IMR-90 (cell line): ENCODE measurements at regions not wholly inside any gene's neighbourhood (a gene's known extent, or its start where the extent isn't known, plus 50 kb on each side); places are given as distances from the start of the nearest gene placed in this dataset.

Experiments
- ATAC-seq: fragments of 200-7000 bp; cut with Tn5 transposase; 2 replicates; pipeline ENCODE4 v1.9.1; 2020; ENCODE audit warnings: low read depth, mild to moderate bottlenecking, moderate library complexity
- BruUV-seq: library from RNA; stranded (reverse); fragments of 400-500 nt; replicated peaks from 2 replicates; lab custom pipeline; 2021; lab: Mats Ljungman, UMichigan
- CTCF ChIA-PET: fragments of 300-600 bp; formaldehyde crosslinking; extraction: SDS; loops from one replicate; lab custom pipeline; 2021; ENCODE audit warnings: antibody characterized with exemption; lab: Yijun Ruan, JAX
- POLR2A ChIA-PET: fragments of 300-600 bp; sonication (Branson Sonifier 250); formaldehyde crosslinking; loops from one replicate; lab custom pipeline; 2022; ENCODE audit warnings: antibody characterized with exemption; ENCODE audit not compliant: unreplicated experiment; lab: Charles Lee
- DNase-seq: peaks from one replicate; pipeline ENCODE4 v3.0.0; 2013
- H2AFZ ChIP-seq: replicated peaks from 2 replicates; pipeline ENCODE3; 2013; ENCODE audit warnings: low read length, mild to moderate bottlenecking; ENCODE audit not compliant: poor library complexity
- H2AK5ac ChIP-seq: 2 replicates; pipeline ENCODE4 v1.6.1; 2013; ENCODE audit warnings: low read depth, low read length, inconsistent platforms
- H2AK9ac ChIP-seq: replicated peaks from 2 replicates; pipeline ENCODE3; 2013; ENCODE audit warnings: mild to moderate bottlenecking, low read depth, low read length, moderate library complexity; ENCODE audit not compliant: poor library complexity
- H2BK120ac ChIP-seq: 2 replicates; pipeline ENCODE4 v1.6.1; 2013; ENCODE audit warnings: low read depth, low read length, inconsistent platforms
- H2BK15ac ChIP-seq: 3 replicates; pipeline ENCODE4 v1.6.1; 2013; ENCODE audit warnings: low read depth, low read length, inconsistent platforms
- H2BK20ac ChIP-seq: 2 replicates; pipeline ENCODE4 v1.6.1; 2013; ENCODE audit warnings: low read depth, mild to moderate bottlenecking, inconsistent platforms, low read length, moderate library complexity
- H2BK5ac ChIP-seq: 2 replicates; pipeline ENCODE4 v1.6.1; 2013; ENCODE audit warnings: mild to moderate bottlenecking, low read depth, low read length, inconsistent platforms; ENCODE audit not compliant: poor library complexity, severe bottlenecking
- H3K14ac ChIP-seq: replicated peaks from 2 replicates; pipeline ENCODE4 v1.6.1; 2013; ENCODE audit warnings: low read depth, low read length, inconsistent platforms
- H3K18ac ChIP-seq: 2 replicates; pipeline ENCODE4 v1.6.1; 2013; ENCODE audit warnings: low read depth, low read length, control low read depth
- H3K23ac ChIP-seq: 2 replicates; pipeline ENCODE4 v1.6.1; 2013; ENCODE audit warnings: low read depth, low read length, inconsistent platforms
- H3K27ac ChIP-seq: 2 replicates; pipeline ENCODE4 v1.5.1; 2013; ENCODE audit warnings: mild to moderate bottlenecking, control low read depth, low read length; ENCODE audit not compliant: insufficient read depth
- H3K27me3 ChIP-seq: 2 replicates; pipeline ENCODE4 v1.6.1; 2013; ENCODE audit warnings: low read length; ENCODE audit not compliant: control insufficient read depth, insufficient read depth
- H3K36me3 ChIP-seq: 2 replicates; pipeline ENCODE4 v1.6.1; 2013; ENCODE audit warnings: low read length, mixed read lengths; ENCODE audit not compliant: control insufficient read depth, insufficient read depth
- H3K4ac ChIP-seq: 2 replicates; pipeline ENCODE4 v1.6.1; 2013; ENCODE audit warnings: low read depth, low read length, inconsistent platforms
- H3K4me1 ChIP-seq: 2 replicates; pipeline ENCODE4 v1.6.1; 2013; ENCODE audit warnings: low read length, mixed read lengths; ENCODE audit not compliant: control insufficient read depth, insufficient read depth
- H3K4me2 ChIP-seq: 2 replicates; pipeline ENCODE4 v1.6.1; 2013; ENCODE audit warnings: low read depth, mild to moderate bottlenecking, control low read depth, low read length, moderate library complexity
- H3K4me3 ChIP-seq: 2 replicates; pipeline ENCODE4 v1.5.1; 2013; ENCODE audit warnings: low read depth, mild to moderate bottlenecking, control low read depth, low read length, moderate library complexity; ENCODE audit not compliant: insufficient read depth
- H3K56ac ChIP-seq: 2 replicates; pipeline ENCODE4 v1.6.1; 2013; ENCODE audit warnings: low read length, inconsistent platforms; ENCODE audit not compliant: insufficient read depth; ENCODE audit errors: extremely low read depth
- H3K79me1 ChIP-seq, 2 experiments: 2 replicates each; pipeline ENCODE4 v1.6.1; 2013; ENCODE audit warnings: low read length in 2 of 2, inconsistent platforms in 1 of 2, low read depth in 1 of 2
- H3K9ac ChIP-seq: 2 replicates; pipeline ENCODE4 v1.6.1; 2013; ENCODE audit warnings: low read depth, low read length, control low read depth
- H3K9me1 ChIP-seq: 2 replicates; pipeline ENCODE4 v1.6.1; 2013; ENCODE audit warnings: low read length, inconsistent platforms; ENCODE audit not compliant: insufficient read depth
- H3K9me3 ChIP-seq: 2 replicates; pipeline ENCODE4 v1.6.1; 2013; ENCODE audit warnings: low read length; ENCODE audit not compliant: control insufficient read depth, insufficient read depth
- H4K20me1 ChIP-seq: 2 replicates; pipeline ENCODE4 v1.6.1; 2013; ENCODE audit warnings: low read length, inconsistent platforms; ENCODE audit not compliant: insufficient read depth
- H4K5ac ChIP-seq: 2 replicates; pipeline ENCODE4 v1.6.1; 2013; ENCODE audit warnings: mild to moderate bottlenecking, low read depth, low read length, control low read depth
- H4K8ac ChIP-seq, 2 experiments: 2 replicates each; pipeline ENCODE4 v1.6.1; 2013; ENCODE audit warnings: low read depth in 2 of 2, low read length in 2 of 2, control low read depth in 1 of 2, inconsistent platforms in 1 of 2
- H4K91ac ChIP-seq: 2 replicates; pipeline ENCODE4 v1.6.1; 2013; ENCODE audit warnings: low read depth, low read length, inconsistent platforms; ENCODE audit not compliant: insufficient read depth
- CEBPB ChIP-seq: IDR thresholded peaks from 2 replicates; pipeline ENCODE4 v1.6.1; 2012; ENCODE audit warnings: low read depth, low read length, improper control_type of control experiment
- CHD1 ChIP-seq: IDR thresholded peaks from 2 replicates; pipeline ENCODE4 v1.6.1; 2012; ENCODE audit warnings: low read depth, low read length, improper control_type of control experiment
- MAFK ChIP-seq: IDR thresholded peaks from 2 replicates; pipeline ENCODE4 v1.6.1; 2012; ENCODE audit warnings: low read depth, low read length, improper control_type of control experiment
- MAZ ChIP-seq: IDR thresholded peaks from 2 replicates; pipeline ENCODE4 v1.6.1; 2012; ENCODE audit warnings: low read depth, mild to moderate bottlenecking, low read length, improper control_type of control experiment, moderate library complexity, borderline replicate concordance
- MXI1 ChIP-seq: IDR thresholded peaks from 2 replicates; pipeline ENCODE4 v1.6.1; 2012; ENCODE audit warnings: low read depth, mild to moderate bottlenecking, low read length, moderate library complexity, borderline replicate concordance
- NFE2L2 ChIP-seq: fragments of 150-350 bp; IDR thresholded peaks from 2 replicates; pipeline ENCODE4 v1.6.1; 2016; ENCODE audit warnings: low read depth, mild to moderate bottlenecking, low read length
- POLR2A ChIP-seq: IDR thresholded peaks from 2 replicates; pipeline ENCODE4 v1.6.1; 2012; ENCODE audit warnings: mild to moderate bottlenecking, low read depth, low read length
- RAD21 ChIP-seq: IDR thresholded peaks from 2 replicates; pipeline ENCODE4 v1.6.1; 2012; ENCODE audit warnings: low read length, improper control_type of control experiment
- RFX5 ChIP-seq: IDR thresholded peaks from 2 replicates; pipeline ENCODE4 v1.8.0; 2012; ENCODE audit warnings: low read depth, mild to moderate bottlenecking, low read length, moderate library complexity
- WGBS, 2 experiments: methylation state at CpG; one replicate each; pipeline versions ENCODE4 v1.1.5 to v1.1.7; 2013; ENCODE audit warnings: missing lambda C conversion rate in 2 of 2; ENCODE audit not compliant: insufficient read length in 1 of 2; ENCODE audit errors: extremely low coverage in 2 of 2; 5-methylcytosine and 5-hydroxymethylcytosine counted together
- dilution Hi-C: fragments of 300-500 bp; cut with HindIII; formaldehyde crosslinking; loops from one replicate; pipeline ENCODE4 v1.14.3; 2018; ENCODE audit warnings: low sequenced_read_pairs; ENCODE audit not compliant: unreplicated experiment
- in situ Hi-C: fragments of 300-500 bp; cut with MboI; formaldehyde crosslinking; loops from 3 replicates; pipeline ENCODE4 v1.14.3; 2019; ENCODE audit warnings: low sequenced_read_pairs, inconsistent platforms, mixed read lengths
- intact Hi-C: fragments of 100-400 bp; cut with micrococcal nuclease; formaldehyde crosslinking; loops from 2 replicates; pipeline ENCODE4 v1.10.0; 2022
- TF ChIP-seq, protein P1 (sequence below): fragments of 150-350 bp; IDR thresholded peaks from 2 replicates; pipeline ENCODE4 v1.6.1; 2016; ENCODE audit warnings: low read depth, mild to moderate bottlenecking, low read length, moderate library complexity, borderline replicate concordance

DNA sequence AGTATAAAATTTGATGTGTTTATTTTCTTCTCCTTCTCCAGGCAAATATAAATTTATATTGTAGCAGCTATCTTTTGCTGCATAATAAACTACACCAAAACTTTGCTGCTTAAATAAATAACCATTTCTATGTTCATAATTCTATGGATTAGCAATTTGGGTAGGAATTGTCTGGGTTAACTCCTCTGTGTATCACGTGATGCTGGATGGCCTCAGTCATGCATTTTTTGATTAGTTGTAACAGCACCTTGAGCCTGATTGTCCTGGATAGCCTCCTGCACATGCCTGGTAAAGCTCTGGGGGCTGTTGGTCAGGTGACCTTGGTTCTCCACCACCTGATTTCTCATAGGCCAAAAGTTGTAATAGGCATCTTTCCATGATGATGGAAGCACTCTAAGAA lies 572.9 kb downstream of the ETV1 start:
- Histone ChIP-seq H3K27me3 (no peaks in the 10 kb centered on the region), H3K4me1 (no peaks in the 10 kb centered on the region), H2BK20ac (no peak overlapping the region), H2BK15ac (no peak overlapping the region), H3K79me1 (no peaks in the 10 kb centered on the region), H3K4me3 (no peak overlapping the region), H3K9me3 (no peaks in the 10 kb centered on the region; the same call in 1 of the 2 replicates), H2AK9ac (no peak overlapping the region), H2AK5ac (no peak overlapping the region), H4K91ac (no peak overlapping the region), H3K18ac (no peak overlapping the region), H3K9me1 (no peaks in the 10 kb centered on the region), H3K9ac (no peak overlapping the region), H3K4ac (no peak overlapping the region), H4K20me1 (no peaks in the 10 kb centered on the region), H3K23ac (no peak overlapping the region), H3K27ac (no peak overlapping the region), H4K5ac (no peak overlapping the region), H3K36me3 (no peaks in the 10 kb centered on the region), H2AFZ (no peak overlapping the region), H4K8ac (no peak overlapping the region), H3K4me2 (no peak overlapping the region), H2BK5ac (no peak overlapping the region), H3K56ac (no peak overlapping the region), H3K14ac (no peak overlapping the region), H2BK120ac (no peak overlapping the region)
- dilution Hi-C loops (no loop called here), intact Hi-C loops (no loop called here), in situ Hi-C loops (no loop called here)
- POLR2A ChIA-PET: no interaction called here
- CTCF ChIA-PET: interaction anchor here (0.9 kb wide), 1 partner anchor 16 kb away, joined by 3 read pairs; no protein-coding TSS in a partner anchor
- DNase-seq (no peak), ATAC-seq (no peak)
- no CpG with 5 or more reads among the region's 1 CpG for WGBS, 2 experiments
- no TSS peak for BruUV-seq
- TF ChIP-seq, protein P1, sequence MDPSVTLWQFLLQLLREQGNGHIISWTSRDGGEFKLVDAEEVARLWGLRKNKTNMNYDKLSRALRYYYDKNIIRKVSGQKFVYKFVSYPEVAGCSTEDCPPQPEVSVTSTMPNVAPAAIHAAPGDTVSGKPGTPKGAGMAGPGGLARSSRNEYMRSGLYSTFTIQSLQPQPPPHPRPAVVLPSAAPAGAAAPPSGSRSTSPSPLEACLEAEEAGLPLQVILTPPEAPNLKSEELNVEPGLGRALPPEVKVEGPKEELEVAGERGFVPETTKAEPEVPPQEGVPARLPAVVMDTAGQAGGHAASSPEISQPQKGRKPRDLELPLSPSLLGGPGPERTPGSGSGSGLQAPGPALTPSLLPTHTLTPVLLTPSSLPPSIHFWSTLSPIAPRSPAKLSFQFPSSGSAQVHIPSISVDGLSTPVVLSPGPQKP: no peak
- TF ChIP-seq MAFK: no peak
- no peak for TF ChIP-seq CEBPB
- TF ChIP-seq MXI1: no peak
- no peak for TF ChIP-seq RAD21
- no peak for TF ChIP-seq POLR2A
- no peak for TF ChIP-seq MAZ
- TF ChIP-seq CHD1: no peak
- TF ChIP-seq NFE2L2: no peak
- no peak for TF ChIP-seq RFX5
